Transverse colon (tissue), 4 donors: ENCODE measurements at regions not wholly inside any gene's neighbourhood (a gene's known extent, or its start where the extent isn't known, plus 50 kb on each side); places are given as distances from the start of the nearest gene placed in this dataset.

Source experiments
- CTCF ChIP-seq, 5 experiments: fragments of 200-600 bp in 3 of 5; fragments of 450-650 bp in 2 of 5; sonication (generic) in 3 of 5; IDR thresholded peaks; 1 replicate in 2 of 5; 2 replicates in 3 of 5; pipeline ENCODE4 v1.5.1; 2016 to 2017; ENCODE audit warnings: antibody characterized with exemption in 5 of 5, inconsistent platforms in 3 of 5, mild to moderate bottlenecking in 2 of 5, moderate library complexity in 1 of 5
- EP300 ChIP-seq: sonication (generic); formaldehyde crosslinking; IDR thresholded peaks from one replicate; pipeline ENCODE4 v1.6.1; 2017; ENCODE audit warnings: antibody characterized with exemption, low read depth
- POLR2A ChIP-seq: fragments of 450-650 bp; IDR thresholded peaks from one replicate; pipeline ENCODE4 v1.6.1; 2016; ENCODE audit warnings: antibody characterized with exemption, mild to moderate bottlenecking, moderate library complexity
- POLR2AphosphoS5 ChIP-seq, 3 donors: sonication (generic); formaldehyde crosslinking; IDR thresholded peaks; one replicate each; pipeline ENCODE4 v1.6.1; 2016; ENCODE audit warnings: antibody characterized with exemption in 3 of 3

DNA sequence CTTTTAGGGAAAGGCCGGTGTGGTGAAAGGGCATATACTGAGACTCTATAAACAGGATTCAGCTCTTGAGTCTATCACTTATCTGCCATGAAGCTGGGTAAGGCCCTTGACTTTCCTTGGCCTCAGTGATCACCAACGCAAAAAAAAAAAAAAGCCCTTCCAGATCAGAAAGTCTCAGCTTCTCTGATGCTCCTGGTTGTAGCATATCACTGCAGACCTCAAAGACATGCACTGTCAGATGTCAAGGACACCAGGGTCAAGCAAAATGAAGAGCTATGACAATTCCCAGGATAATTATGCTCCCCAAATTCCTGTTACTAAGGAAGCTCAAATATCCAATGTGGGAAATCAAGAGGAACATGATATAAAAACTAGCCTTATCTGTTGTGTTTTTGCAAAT, 68.3 kb upstream of the IFNE start:
- TF ChIP-seq CTCF (IDR thresholded peaks at IDR 0.05): no peak
- no peak for TF ChIP-seq EP300
- no peak for TF ChIP-seq POLR2AphosphoS5 (IDR thresholded peaks at IDR 0.05)
- TF ChIP-seq POLR2A: no peak
